HG02759 (cell line): ENCODE measurements at regions not wholly inside any gene's neighbourhood (a gene's known extent, or its start where the extent isn't known, plus 50 kb on each side); places are given as distances from the start of the nearest gene placed in this dataset.
"Not testable (repeated sequence)": the region's sequence is repeated elsewhere in the genome, so short reads cannot be mapped to it uniquely, and the experiment has no call there.

Experiments used
- ATAC-seq: cut with Tn5 transposase; IDR thresholded peaks from one replicate; pipeline ENCODE4 v1.9.1; 2021; ENCODE audit warnings: mild to moderate bottlenecking, moderate library complexity; ENCODE audit not compliant: unreplicated experiment

DNA sequence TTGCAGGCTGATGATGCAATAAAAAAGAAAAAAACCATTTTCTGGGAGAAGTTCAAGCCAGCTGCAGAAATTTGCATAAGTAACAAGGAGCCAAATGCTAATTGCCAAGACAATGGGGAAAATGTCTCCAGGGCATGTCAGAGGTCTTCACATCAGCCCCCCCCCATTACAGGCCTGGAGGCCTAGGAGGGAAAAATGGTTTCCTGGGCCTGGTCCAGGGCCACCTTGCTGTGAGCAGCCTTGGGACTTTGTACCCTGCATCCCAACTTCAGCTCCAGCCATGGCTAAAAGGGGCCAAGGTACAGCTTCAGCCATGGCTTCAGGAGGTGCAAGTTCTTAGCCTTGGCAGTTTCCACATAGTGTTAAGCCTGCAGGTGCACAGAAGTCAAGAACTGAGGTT, 160.0 kb upstream of the IRS4 start:
- not testable (repeated sequence) for ATAC-seq

DNA sequence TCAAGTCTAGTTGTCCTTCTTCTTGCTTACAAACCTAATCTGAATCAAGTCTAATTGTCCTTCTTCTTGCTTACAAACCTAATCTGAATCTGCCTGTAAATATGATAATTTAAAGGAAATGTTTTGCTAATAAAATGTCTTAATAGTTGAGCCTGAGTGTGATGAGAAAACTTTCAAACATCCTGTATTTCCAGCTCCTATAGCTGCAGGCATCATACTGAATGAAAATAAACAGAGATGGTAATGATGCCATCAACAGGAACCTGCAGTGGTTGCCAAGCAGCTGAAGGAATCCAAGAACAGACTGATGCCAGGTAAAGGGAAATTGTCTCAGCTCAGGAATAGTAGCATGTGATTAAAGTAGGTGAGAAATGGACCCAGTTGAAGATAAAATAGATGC, 156.1 kb upstream of the IRS4 start:
- ATAC-seq = no peak

DNA sequence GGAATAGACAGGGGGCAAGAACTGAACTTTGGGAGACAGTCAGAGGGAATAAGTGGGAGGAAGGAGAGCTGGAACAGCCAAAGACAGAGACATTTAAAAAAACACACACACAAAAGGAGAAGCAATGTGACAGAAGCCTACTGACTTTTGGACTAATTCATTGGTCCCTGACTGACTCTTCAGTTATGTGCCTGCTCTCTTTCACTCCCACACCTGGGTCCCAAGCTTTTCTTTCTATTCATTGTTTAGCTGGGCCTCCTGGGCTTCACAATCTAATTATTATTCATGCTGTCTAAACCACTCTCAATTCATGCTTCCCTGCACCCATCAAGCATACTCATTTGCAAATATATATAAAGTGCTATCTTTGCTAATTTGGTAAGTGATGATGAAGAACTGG, 139.2 kb upstream of the IRS4 start:
- no peak for ATAC-seq

DNA sequence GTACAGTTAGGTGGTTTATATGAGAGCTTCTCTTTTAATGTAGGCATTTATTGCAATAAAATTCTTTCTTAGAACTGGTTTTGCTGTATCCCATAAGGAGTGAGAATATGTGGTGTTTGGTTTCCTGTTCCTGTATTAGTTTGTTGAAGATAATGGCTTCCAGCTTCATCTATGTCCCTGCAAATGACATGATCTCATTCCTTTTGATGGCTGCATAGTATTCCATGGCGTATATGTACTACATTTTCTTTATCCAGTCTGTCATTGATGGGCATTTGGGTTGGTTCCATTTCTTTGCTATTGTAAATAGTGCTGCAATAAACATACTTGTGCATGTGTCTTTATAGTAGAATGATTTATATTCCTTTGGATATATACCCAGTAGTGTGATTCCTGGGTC, 106.7 kb upstream of the IRS4 start:
- not testable (repeated sequence) for ATAC-seq

DNA sequence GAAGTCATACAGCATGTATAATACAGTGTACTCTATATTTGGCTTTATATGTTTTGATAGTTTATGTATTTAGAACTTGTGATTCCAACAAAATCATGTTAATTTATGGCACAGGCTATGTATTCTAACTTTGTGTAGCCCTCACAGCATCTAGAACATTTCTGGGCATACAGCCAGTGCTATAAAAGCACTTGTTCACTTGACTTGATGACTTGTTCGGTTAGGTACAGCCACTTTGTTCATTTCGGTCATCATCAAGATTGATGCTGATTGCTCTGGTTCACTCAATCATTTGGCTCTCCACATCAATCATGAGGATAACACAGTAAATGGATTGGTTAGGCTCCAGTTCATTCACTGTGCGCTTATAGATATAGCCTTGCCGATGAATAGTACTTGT, 97.6 kb upstream of the IRS4 start:
- no peak for ATAC-seq

DNA sequence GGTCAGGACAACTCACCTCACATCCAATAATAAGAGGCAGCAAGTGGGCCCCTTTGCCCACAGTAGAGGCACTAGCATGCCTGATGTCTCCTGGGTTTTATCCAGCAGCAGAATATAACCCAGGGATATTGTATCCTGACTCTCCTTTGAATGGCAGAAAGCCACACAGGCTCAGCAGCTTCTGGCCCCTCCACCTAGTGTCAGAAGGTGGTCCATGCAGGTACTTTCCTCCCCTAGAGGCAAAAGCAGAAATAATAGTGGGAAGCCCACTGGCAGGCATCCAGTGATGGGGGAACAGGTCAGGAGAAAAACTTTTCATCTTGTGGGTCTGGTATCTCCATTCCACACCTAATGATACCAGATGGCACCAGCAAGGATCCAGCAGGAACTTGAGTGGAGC, 75.5 kb upstream of the IRS4 start:
- no peak for ATAC-seq

DNA sequence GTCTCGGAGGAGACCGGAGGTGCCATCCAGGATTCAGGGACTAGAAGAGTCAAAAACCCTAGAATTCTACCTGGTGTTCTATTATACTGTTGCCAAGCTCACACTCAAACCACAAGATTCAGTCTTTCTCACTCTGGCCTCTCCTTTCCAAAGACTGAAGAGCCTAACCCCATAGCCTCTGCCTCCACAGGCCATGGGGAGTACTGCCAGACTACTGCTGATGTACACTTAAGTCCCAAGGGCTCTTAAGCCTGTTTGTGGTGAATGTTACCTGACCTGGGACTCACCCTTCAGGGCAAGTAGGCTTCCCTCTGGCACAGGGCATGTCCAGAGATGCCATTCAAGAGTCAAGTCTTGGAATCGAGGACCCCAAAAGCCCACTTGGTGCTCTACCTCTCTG, 58.9 kb upstream of the IRS4 start:
- ATAC-seq = no peak
